Breast epithelium (tissue), 4 donors: ENCODE measurements at regions not wholly inside any gene's neighbourhood (a gene's known extent, or its start where the extent isn't known, plus 50 kb on each side); places are given as distances from the start of the nearest gene placed in this dataset.

Source experiments
- DNase-seq, 2 donors: peaks; one replicate each; pipeline ENCODE4 v3.0.0-alpha.2; 2019; ENCODE audit warnings: low spot score in 2 of 2
- H3K27ac ChIP-seq, 2 donors: fragments of 200-600 bp; sonication (generic) in 1 of 2; one replicate each; pipeline ENCODE4 v1.5.1; 2016 to 2019; ENCODE audit warnings: mild to moderate bottlenecking in 1 of 2
- H3K27me3 ChIP-seq, 2 donors: fragments of 200-600 bp; sonication (generic) in 1 of 2; one replicate each; pipeline versions ENCODE4 v1.5.1 to v1.6.0; 2017 to 2019; ENCODE audit warnings: control low read depth in 1 of 2, mild to moderate bottlenecking in 1 of 2
- H3K36me3 ChIP-seq: fragments of 200-600 bp; one replicate; pipeline ENCODE4 v1.5.1; 2019
- H3K4me1 ChIP-seq, 2 donors: fragments of 200-600 bp; sonication (generic); one replicate each; pipeline ENCODE4 v1.5.1; 2016 to 2019; ENCODE audit warnings: control low read depth in 1 of 2
- H3K4me3 ChIP-seq, 3 donors: fragments of 200-600 bp; sonication (generic); 1 replicate in 2 of 3; 2 replicates in 1 of 3; pipeline ENCODE4 v1.5.1; 2016 to 2019; ENCODE audit warnings: mild to moderate bottlenecking in 3 of 3, moderate library complexity in 2 of 3
- H3K9me3 ChIP-seq, 2 donors: fragments of 200-600 bp; sonication (generic) in 1 of 2; one replicate each; pipeline ENCODE4 v1.5.1; 2016 to 2019; ENCODE audit warnings: control low read depth in 1 of 2
- CTCF ChIP-seq, 3 donors: fragments of 450-650 bp; IDR thresholded peaks; one replicate each; pipeline ENCODE4 v1.5.1; 2016 to 2017; ENCODE audit warnings: antibody characterized with exemption in 3 of 3, mild to moderate bottlenecking in 3 of 3, moderate library complexity in 3 of 3
- POLR2A ChIP-seq: fragments of 450-650 bp; IDR thresholded peaks from one replicate; pipeline ENCODE4 v1.6.1; 2016; ENCODE audit warnings: antibody characterized with exemption, mild to moderate bottlenecking, moderate library complexity
- POLR2AphosphoS5 ChIP-seq, 3 donors: sonication (generic); formaldehyde crosslinking; IDR thresholded peaks; one replicate each; pipeline ENCODE4 v1.6.1; 2017; ENCODE audit warnings: antibody characterized with exemption in 3 of 3
- intact Hi-C: fragments of 100-400 bp; cut with DNase I; formaldehyde crosslinking; loops from one replicate; pipeline ENCODE4 v1.15.1; 2023; ENCODE audit warnings: low total_unique reads

GRCh38 chr9:107090218-107090617 lies 192.9 kb upstream of the RAD23B start:
- H3K27me3 ChIP-seq = no peaks in the 10 kb centered on the region

GRCh38 chr9:107093365-107094060 lies 189.6 kb upstream of the RAD23B start:
- Histone ChIP-seq H3K27me3 (no peaks in the 10 kb centered on the region), H3K9me3 (no peaks in the 10 kb centered on the region), H3K27ac (no peak overlapping the region), H3K4me1 (no peaks in the 10 kb centered on the region), H3K4me3 (no peak overlapping the region), H3K36me3 (no peaks in the 10 kb centered on the region)
- TF ChIP-seq POLR2AphosphoS5 (IDR thresholded peaks at IDR 0.05) (no peak), CTCF (IDR thresholded peaks at IDR 0.05) (no peak), POLR2A (no peak)
- intact Hi-C loops = no loop called here
- no peak for DNase-seq

More at GRCh38 chr9:107090218-107090617, 192.9 kb upstream of the RAD23B start:
- no peaks in the 10 kb centered on the region for H3K36me3 ChIP-seq
- TF ChIP-seq CTCF (IDR thresholded peaks at IDR 0.05) = no peak
- no peak for TF ChIP-seq POLR2A
- TF ChIP-seq POLR2AphosphoS5 (IDR thresholded peaks at IDR 0.05) = no peak
- H3K27ac ChIP-seq = no peak overlapping the region
- intact Hi-C loops = no loop called here
- no peak for DNase-seq
- H3K4me1 ChIP-seq = no peaks in the 10 kb centered on the region
- H3K4me3 ChIP-seq = no peak overlapping the region
- H3K9me3 ChIP-seq = no peaks in the 10 kb centered on the region

- DNase-seq = no peak
- no peaks in the 10 kb centered on the region for H3K36me3 ChIP-seq
- intact Hi-C loops = no loop called here
These were observed 188.7 kb upstream of the RAD23B start for GRCh38 chr9:107094370-107094769.

GRCh38 chr9:107100591-107100990 lies 182.5 kb upstream of the RAD23B start:
- intact Hi-C loops = no loop called here
- no peaks in the 10 kb centered on the region for H3K4me1 ChIP-seq
- no peak for TF ChIP-seq CTCF (IDR thresholded peaks at IDR 0.05)
- TF ChIP-seq POLR2A = no peak
- TF ChIP-seq POLR2AphosphoS5 (IDR thresholded peaks at IDR 0.05) = no peak

More at GRCh38 chr9:107094370-107094769, 188.7 kb upstream of the RAD23B start:
- H3K4me1 ChIP-seq = no peaks in the 10 kb centered on the region
- no peak for TF ChIP-seq POLR2A
- no peak overlapping the region for H3K4me3 ChIP-seq
- H3K27ac ChIP-seq = no peak overlapping the region
- H3K27me3 ChIP-seq = no peaks in the 10 kb centered on the region
- no peaks in the 10 kb centered on the region for H3K9me3 ChIP-seq

GRCh38 chr9:107102011-107102410 lies 181.1 kb upstream of the RAD23B start:
- TF ChIP-seq CTCF (IDR thresholded peaks at IDR 0.05) (no peak), POLR2AphosphoS5 (IDR thresholded peaks at IDR 0.05) (no peak), POLR2A (no peak)
- H3K36me3 ChIP-seq = no peaks in the 10 kb centered on the region
- intact Hi-C loops = no loop called here
- DNase-seq = no peak
- H3K4me1 ChIP-seq = no peaks in the 10 kb centered on the region
- no peak overlapping the region for H3K4me3 ChIP-seq
- H3K9me3 ChIP-seq = no peaks in the 10 kb centered on the region
- H3K27me3 ChIP-seq = no peaks in the 10 kb centered on the region
- H3K27ac ChIP-seq = no peak overlapping the region

More at GRCh38 chr9:107100591-107100990, 182.5 kb upstream of the RAD23B start:
- DNase-seq = no peak
- H3K27me3 ChIP-seq = no peaks in the 10 kb centered on the region
- H3K4me3 ChIP-seq = no peak overlapping the region
- no peak overlapping the region for H3K27ac ChIP-seq
- H3K36me3 ChIP-seq = no peaks in the 10 kb centered on the region
- H3K9me3 ChIP-seq = no peaks in the 10 kb centered on the region
